ENCODE measurements at regions not wholly inside any gene's neighbourhood (a gene's known extent, or its start where the extent isn't known, plus 50 kb on each side); places are given as distances from the start of the nearest gene placed in this dataset.
A peak's percentile ranks its signal among the peaks of the same experiment; 100 is the strongest.

DNA sequence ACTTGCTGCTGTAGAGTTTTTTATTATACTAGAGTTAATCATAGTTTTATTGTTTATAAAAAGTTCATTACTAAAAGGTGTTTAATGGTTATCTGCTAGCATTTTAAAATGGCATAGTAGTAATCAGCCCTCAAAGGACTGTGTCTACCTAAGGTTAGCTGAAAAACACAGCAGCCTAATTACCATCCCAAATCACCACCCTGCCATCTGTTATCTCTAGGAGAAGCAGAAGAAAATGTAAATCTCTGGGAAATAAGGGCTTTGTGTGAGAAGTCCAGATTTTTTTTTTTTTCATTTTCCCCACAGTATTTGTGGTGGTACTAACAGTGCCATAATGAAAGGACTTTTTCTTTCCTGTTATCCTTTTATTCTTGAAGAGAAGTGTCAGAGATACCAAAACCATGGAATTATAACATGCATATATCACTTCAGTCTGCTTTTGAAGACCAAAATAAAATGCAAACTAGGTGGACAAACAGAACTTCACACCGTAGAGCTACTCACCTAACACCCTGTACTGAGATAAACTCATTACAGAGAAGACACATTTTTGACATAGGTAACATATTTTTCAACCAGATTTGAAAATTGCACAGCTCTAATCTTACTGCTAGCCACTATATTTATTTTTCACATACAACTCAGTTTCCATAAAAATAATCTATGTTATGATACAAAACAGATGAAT lies 876.2 kb downstream of the C12orf50 start:
- intact Hi-C loops (cut with DNase I) = no loop called here
- H3K27me3 ChIP-seq = no peaks in the 10 kb centered on the region
- no peak overlapping the region for H3K4me3 ChIP-seq
- H3K9me3 ChIP-seq = no peaks in the 10 kb centered on the region
- TF ChIP-seq POLR2A (IDR thresholded peaks at IDR 0.05) (no peak), EP300 (IDR thresholded peaks at IDR 0.05) (no peak), POLR2AphosphoS5 (IDR thresholded peaks at IDR 0.05) (no peak)
- TF ChIP-seq, protein P1, sequence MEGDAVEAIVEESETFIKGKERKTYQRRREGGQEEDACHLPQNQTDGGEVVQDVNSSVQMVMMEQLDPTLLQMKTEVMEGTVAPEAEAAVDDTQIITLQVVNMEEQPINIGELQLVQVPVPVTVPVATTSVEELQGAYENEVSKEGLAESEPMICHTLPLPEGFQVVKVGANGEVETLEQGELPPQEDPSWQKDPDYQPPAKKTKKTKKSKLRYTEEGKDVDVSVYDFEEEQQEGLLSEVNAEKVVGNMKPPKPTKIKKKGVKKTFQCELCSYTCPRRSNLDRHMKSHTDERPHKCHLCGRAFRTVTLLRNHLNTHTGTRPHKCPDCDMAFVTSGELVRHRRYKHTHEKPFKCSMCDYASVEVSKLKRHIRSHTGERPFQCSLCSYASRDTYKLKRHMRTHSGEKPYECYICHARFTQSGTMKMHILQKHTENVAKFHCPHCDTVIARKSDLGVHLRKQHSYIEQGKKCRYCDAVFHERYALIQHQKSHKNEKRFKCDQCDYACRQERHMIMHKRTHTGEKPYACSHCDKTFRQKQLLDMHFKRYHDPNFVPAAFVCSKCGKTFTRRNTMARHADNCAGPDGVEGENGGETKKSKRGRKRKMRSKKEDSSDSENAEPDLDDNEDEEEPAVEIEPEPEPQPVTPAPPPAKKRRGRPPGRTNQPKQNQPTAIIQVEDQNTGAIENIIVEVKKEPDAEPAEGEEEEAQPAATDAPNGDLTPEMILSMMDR (IDR thresholded peaks at IDR 0.05) = no peak
- no peak overlapping the region for H3K27ac ChIP-seq
- H3K4me1 ChIP-seq = peaks cover 0 to 8% (median 0%) of the 10 kb centered on the region in 4 donors
- WGBS, 2 donors = 64 to 82% methylated on average over 1 of the region's 1 CpG
- no peaks in the 10 kb centered on the region for H3K36me3 ChIP-seq
- no peak for DNase-seq

DNA sequence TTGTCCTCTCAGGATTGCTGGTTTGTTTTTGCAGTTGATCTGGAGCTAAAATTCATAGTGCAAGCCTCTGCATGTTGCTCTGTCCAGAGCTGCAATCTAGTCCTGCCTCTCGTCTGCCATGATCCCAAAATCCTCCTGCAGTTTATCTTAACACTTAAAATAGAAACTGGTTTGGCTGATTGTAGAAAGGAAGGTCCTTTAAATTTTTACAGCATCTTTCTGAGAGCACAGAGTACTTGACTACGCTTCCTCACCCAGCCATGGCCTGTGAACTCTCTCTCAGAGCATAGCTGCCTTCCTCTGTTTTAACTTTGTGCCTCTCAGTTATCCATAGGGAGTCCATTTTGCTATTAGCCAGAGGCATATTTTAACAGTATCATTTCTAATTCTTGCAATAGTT lies 877.1 kb downstream of the C12orf50 start:
- no peak overlapping the region for H3K4me3 ChIP-seq
- no peaks in the 10 kb centered on the region for H3K27me3 ChIP-seq
- DNase-seq = no peak
- H3K4me1 ChIP-seq = peaks cover 0 to 8% (median 0%) of the 10 kb centered on the region in 4 donors
- no peaks in the 10 kb centered on the region for H3K36me3 ChIP-seq
- H3K27ac ChIP-seq = peak overlapping the region in 1 of 4 donors; percentile 4
- WGBS, 2 donors = 63 to 68% methylated on average over 2 of the region's 2 CpGs
- TF ChIP-seq POLR2A (IDR thresholded peaks at IDR 0.05) (no peak), EP300 (IDR thresholded peaks at IDR 0.05) (no peak), POLR2AphosphoS5 (IDR thresholded peaks at IDR 0.05) (no peak)
- TF ChIP-seq, protein P1 (IDR thresholded peaks at IDR 0.05) = no peak
- H3K9me3 ChIP-seq = no peaks in the 10 kb centered on the region
- intact Hi-C loops (cut with DNase I) = no loop called here

DNA sequence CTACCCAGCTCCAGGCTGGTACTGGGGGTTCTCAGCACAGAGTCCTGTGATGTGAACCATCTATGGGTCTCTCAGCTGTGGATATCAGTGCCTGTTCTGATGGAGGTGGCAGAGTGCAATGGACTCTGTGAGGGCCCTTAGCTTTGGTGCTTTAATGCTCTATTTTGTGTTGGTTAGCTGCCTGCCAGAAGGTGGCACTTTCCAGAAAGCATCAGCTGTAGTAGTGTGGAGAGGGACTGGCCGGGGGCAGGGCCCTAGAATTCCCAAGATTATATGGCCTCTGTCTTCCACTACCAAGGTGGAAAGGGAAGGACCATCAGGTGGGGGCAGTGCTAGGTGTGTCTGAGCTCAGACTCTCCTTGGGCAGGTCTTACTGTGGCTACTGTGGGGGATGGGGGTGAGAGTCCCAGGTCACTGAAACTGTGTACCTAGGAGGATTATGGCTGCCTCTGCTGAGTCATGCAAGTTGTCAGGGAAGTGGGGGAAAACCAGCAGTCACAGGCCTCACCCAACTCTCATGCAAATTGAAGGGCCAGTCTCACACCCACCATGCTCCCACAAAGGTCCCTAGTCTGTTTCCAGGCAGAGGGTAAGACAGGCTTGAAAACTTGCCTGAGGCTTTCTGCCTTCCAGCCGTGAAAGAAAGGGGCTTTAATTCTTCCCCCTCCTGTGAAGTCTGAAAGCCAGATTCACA lies 878.1 kb downstream of the C12orf50 start:
- TF ChIP-seq, protein P1 (IDR thresholded peaks at IDR 0.05) = no peak
- no peak for TF ChIP-seq POLR2A (IDR thresholded peaks at IDR 0.05)
- intact Hi-C loops (cut with DNase I) = no loop called here
- no peaks in the 10 kb centered on the region for H3K27me3 ChIP-seq

DNA sequence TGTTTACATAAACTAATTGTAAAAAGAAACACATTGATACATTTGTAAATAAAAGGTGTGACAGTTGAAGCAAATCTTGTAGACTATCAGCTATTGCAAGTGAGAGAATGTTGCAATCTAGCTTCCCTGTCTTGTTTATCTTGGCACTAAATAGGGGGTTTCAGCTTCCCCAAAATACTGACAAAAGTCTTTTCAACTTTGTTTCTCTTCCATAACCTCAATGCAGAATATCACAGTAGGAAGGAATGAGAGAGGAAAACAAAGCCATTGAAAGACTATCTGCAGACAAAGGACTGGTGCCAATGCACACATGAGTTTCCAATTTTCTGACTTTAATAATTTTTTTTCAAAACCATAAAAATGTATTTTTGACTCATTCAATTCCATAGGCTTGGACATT lies 886.2 kb upstream of the MGAT4C start:
- no peak for DNase-seq

More for the DNA sequence above, 878.1 kb downstream of the C12orf50 start:
- 67 to 68% methylated on average over 2 of the region's 2 CpGs for WGBS, 2 donors
- no peak overlapping the region for H3K27ac ChIP-seq
- no peak overlapping the region for H3K4me3 ChIP-seq
- no peak for DNase-seq
- H3K4me1 ChIP-seq = peaks cover 0 to 8% (median 0%) of the 10 kb centered on the region in 4 donors
- H3K9me3 ChIP-seq = no peaks in the 10 kb centered on the region
- no peaks in the 10 kb centered on the region for H3K36me3 ChIP-seq

More for the DNA sequence above, 886.2 kb upstream of the MGAT4C start:
- Histone ChIP-seq H3K9me3 (no peaks in the 10 kb centered on the region), H3K36me3 (no peaks in the 10 kb centered on the region), H3K27me3 (no peaks in the 10 kb centered on the region), H3K4me3 (no peak overlapping the region), H3K27ac (no peak overlapping the region), H3K4me1 (no peaks in the 10 kb centered on the region)
- TF ChIP-seq, protein P1 (IDR thresholded peaks at IDR 0.05) = no peak
- intact Hi-C loops (cut with DNase I) = no loop called here
